WERI-Rb-1 (cell line): ENCODE measurements at regions not wholly inside any gene's neighbourhood (a gene's known extent, or its start where the extent isn't known, plus 50 kb on each side); places are given as distances from the start of the nearest gene placed in this dataset.

Experiments
- DNase-seq: peaks from one replicate; pipeline ENCODE4 v3.0.0-alpha.2; 2020
- H3K27ac ChIP-seq: fragments of 250-450 bp; sonication (Bioruptor Pico); 2 replicates; pipeline ENCODE4 v1.5.1; 2020; ENCODE audit warnings: mild to moderate bottlenecking, moderate library complexity
- H3K27me3 ChIP-seq: fragments of 250-450 bp; sonication (Bioruptor Pico); 2 replicates; pipeline ENCODE4 v1.5.1; 2021; ENCODE audit warnings: mild to moderate bottlenecking, low read depth, moderate library complexity; ENCODE audit not compliant: insufficient read depth, severe bottlenecking
- H3K36me3 ChIP-seq: fragments of 250-450 bp; sonication (Bioruptor Pico); 2 replicates; pipeline ENCODE4 v1.5.1; 2020; ENCODE audit warnings: mild to moderate bottlenecking, moderate library complexity
- H3K4me3 ChIP-seq: 2 replicates; pipeline ENCODE4 v1.5.1; 2011; ENCODE audit warnings: low read depth, mild to moderate bottlenecking, control low read depth, low read length
- H3K9me3 ChIP-seq: fragments of 250-450 bp; sonication (Bioruptor Pico); 2 replicates; pipeline ENCODE4 v1.5.1; 2021; ENCODE audit warnings: mild to moderate bottlenecking, moderate library complexity; ENCODE audit not compliant: severe bottlenecking
- CTCF ChIP-seq: IDR thresholded peaks from 2 replicates; pipeline ENCODE4 v1.5.1; 2011; ENCODE audit warnings: low read depth, mild to moderate bottlenecking, control low read depth, inconsistent platforms, low read length

GRCh38 chr3:71893122-71893521 lies 108.2 kb upstream of the PROK2 start:
- no peaks in the 10 kb centered on the region for H3K36me3 ChIP-seq
- H3K27ac ChIP-seq: no peak overlapping the region
- DNase-seq: no peak
- H3K9me3 ChIP-seq: no peaks in the 10 kb centered on the region
- TF ChIP-seq CTCF: no peak
- H3K27me3 ChIP-seq: no peaks in the 10 kb centered on the region
- no peak overlapping the region for H3K4me3 ChIP-seq

GRCh38 chr3:71891483-71891882 lies 106.5 kb upstream of the PROK2 start:
- no peak for TF ChIP-seq CTCF
- DNase-seq: no peak

GRCh38 chr3:71890356-71890931 lies 105.5 kb upstream of the PROK2 start:
- Histone ChIP-seq H3K4me3 (no peak overlapping the region), H3K9me3 (no peaks in the 10 kb centered on the region), H3K36me3 (no peaks in the 10 kb centered on the region), H3K27ac (no peak overlapping the region), H3K27me3 (no peaks in the 10 kb centered on the region)
- TF ChIP-seq CTCF: no peak
- DNase-seq: no peak

More at GRCh38 chr3:71891483-71891882, 106.5 kb upstream of the PROK2 start:
- no peaks in the 10 kb centered on the region for H3K9me3 ChIP-seq
- H3K4me3 ChIP-seq: no peak overlapping the region
- no peaks in the 10 kb centered on the region for H3K27me3 ChIP-seq
- H3K27ac ChIP-seq: no peak overlapping the region
- no peaks in the 10 kb centered on the region for H3K36me3 ChIP-seq

- H3K27ac ChIP-seq: no peak overlapping the region
- no peaks in the 10 kb centered on the region for H3K9me3 ChIP-seq
- no peaks in the 10 kb centered on the region for H3K27me3 ChIP-seq
- DNase-seq: peak; percentile 35
- no peak for TF ChIP-seq CTCF
- no peak overlapping the region for H3K4me3 ChIP-seq
- no peaks in the 10 kb centered on the region for H3K36me3 ChIP-seq
These were observed 102.3 kb upstream of the PROK2 start for GRCh38 chr3:71887256-71887655.

- no peaks in the 10 kb centered on the region for H3K27me3 ChIP-seq
- no peaks in the 10 kb centered on the region for H3K36me3 ChIP-seq
- no peak for TF ChIP-seq CTCF
- H3K9me3 ChIP-seq: no peaks in the 10 kb centered on the region
- DNase-seq: no peak
- H3K4me3 ChIP-seq: no peak overlapping the region
- no peak overlapping the region for H3K27ac ChIP-seq
These were observed 100.1 kb upstream of the PROK2 start for GRCh38 chr3:71885006-71885405.

GRCh38 chr3:71881732-71882131 lies 96.8 kb upstream of the PROK2 start:
- Histone ChIP-seq H3K27ac (no peak overlapping the region), H3K9me3 (no peaks in the 10 kb centered on the region), H3K4me3 (no peak overlapping the region), H3K36me3 (no peaks in the 10 kb centered on the region), H3K27me3 (no peaks in the 10 kb centered on the region)
- TF ChIP-seq CTCF: no peak
- DNase-seq: no peak
